ENCODE measurements at regions not wholly inside any gene's neighbourhood (a gene's known extent, or its start where the extent isn't known, plus 50 kb on each side); places are given as distances from the start of the nearest gene placed in this dataset.
A peak's percentile ranks its signal among the peaks of the same experiment; 100 is the strongest.

- DNase-seq (ENCODE audit: low read depth): no peak
- no peak overlapping the region for H3K4me3 ChIP-seq (ENCODE audit: low read length)
- no peak for TF ChIP-seq CTCF (IDR thresholded peaks at IDR 0.05; ENCODE audit: insufficient read depth, low read depth, low read length, missing control alignments)
Observed at GRCh38 chr3:31075471-31075870, 181.0 kb upstream of the GADL1 start.

GRCh38 chr3:31075876-31076275, 181.4 kb upstream of the GADL1 start:
- DNase-seq (ENCODE audit: low read depth): no peak
- H3K4me3 ChIP-seq (ENCODE audit: low read length): no peak overlapping the region
- no peak for TF ChIP-seq CTCF (IDR thresholded peaks at IDR 0.05; ENCODE audit: insufficient read depth, low read depth, low read length, missing control alignments)

- no peak for TF ChIP-seq CTCF (IDR thresholded peaks at IDR 0.05; ENCODE audit: insufficient read depth, low read depth, low read length, missing control alignments)
- DNase-seq (ENCODE audit: low read depth): peak; percentile 97
- no peak overlapping the region for H3K4me3 ChIP-seq (ENCODE audit: low read length)
Observed at GRCh38 chr3:31077021-31077601, 182.7 kb upstream of the GADL1 start.

GRCh38 chr3:31077826-31078225, 183.4 kb upstream of the GADL1 start:
- no peak for TF ChIP-seq CTCF (IDR thresholded peaks at IDR 0.05; ENCODE audit: insufficient read depth, low read depth, low read length, missing control alignments)
- H3K4me3 ChIP-seq (ENCODE audit: low read length): no peak overlapping the region
- peak; percentile 48 for DNase-seq (ENCODE audit: low read depth)

GRCh38 chr3:31079689-31080088, 185.2 kb upstream of the GADL1 start:
- no peak for TF ChIP-seq CTCF (IDR thresholded peaks at IDR 0.05; ENCODE audit: insufficient read depth, low read depth, low read length, missing control alignments)
- no peak for DNase-seq (ENCODE audit: low read depth)
- no peak overlapping the region for H3K4me3 ChIP-seq (ENCODE audit: low read length)

GRCh38 chr3:31081018-31081662, 186.7 kb upstream of the GADL1 start:
- no peak for TF ChIP-seq CTCF (IDR thresholded peaks at IDR 0.05; ENCODE audit: insufficient read depth, low read depth, low read length, missing control alignments)
- H3K4me3 ChIP-seq (ENCODE audit: low read length): no peak overlapping the region
- DNase-seq (ENCODE audit: low read depth): no peak

GRCh38 chr3:31086148-31086547, 191.7 kb upstream of the GADL1 start:
- no peak for DNase-seq (ENCODE audit: low read depth)
- no peak overlapping the region for H3K4me3 ChIP-seq (ENCODE audit: low read length)
- no peak for TF ChIP-seq CTCF (IDR thresholded peaks at IDR 0.05; ENCODE audit: insufficient read depth, low read depth, low read length, missing control alignments)

All from epithelial cell of esophagus (primary cell).